Aorta (tissue), 5 donors: ENCODE measurements at regions not wholly inside any gene's neighbourhood (a gene's known extent, or its start where the extent isn't known, plus 50 kb on each side); places are given as distances from the start of the nearest gene placed in this dataset.

ENCODE experiments used
- ATAC-seq: fragments of 200-7000 bp; cut with Tn5 transposase; one replicate; pipeline ENCODE4 v1.9.1; 2022; ENCODE audit warnings: moderate library complexity; ENCODE audit not compliant: low FRiP score
- DNase-seq, 2 donors: peaks; one replicate each; pipeline ENCODE4 v3.0.0-alpha.2; 2020
- H3K27ac ChIP-seq, 2 donors: one replicate each; pipeline ENCODE4 v1.5.1; 2013; ENCODE audit warnings: low read length in 2 of 2, mild to moderate bottlenecking in 2 of 2, moderate library complexity in 2 of 2, control low read depth in 1 of 2, inconsistent platforms in 1 of 2, low read depth in 1 of 2
- H3K27me3 ChIP-seq, 2 donors: one replicate each; pipeline ENCODE4 v1.6.1; 2013; ENCODE audit warnings: control low read depth in 1 of 2, low read length in 1 of 2, mild to moderate bottlenecking in 1 of 2, moderate library complexity in 1 of 2; ENCODE audit not compliant: insufficient read depth in 2 of 2, control insufficient read depth in 1 of 2
- H3K36me3 ChIP-seq, 2 donors: one replicate each; pipeline ENCODE4 v1.6.1; 2013; ENCODE audit warnings: control low read depth in 1 of 2, low read length in 1 of 2, mild to moderate bottlenecking in 1 of 2; ENCODE audit not compliant: insufficient read depth in 2 of 2, control insufficient read depth in 1 of 2
- H3K4me1 ChIP-seq, 2 donors: one replicate each; pipeline ENCODE4 v1.6.1; 2013; ENCODE audit warnings: low read length in 2 of 2, control low read depth in 1 of 2, mild to moderate bottlenecking in 1 of 2, moderate library complexity in 1 of 2; ENCODE audit not compliant: insufficient read depth in 2 of 2, control insufficient read depth in 1 of 2
- H3K4me3 ChIP-seq, 2 donors: one replicate each; pipeline ENCODE4 v1.5.1; 2013; ENCODE audit warnings: low read length in 2 of 2, control low read depth in 1 of 2, mild to moderate bottlenecking in 1 of 2
- H3K9me3 ChIP-seq: one replicate; pipeline ENCODE4 v1.6.1; 2013; ENCODE audit warnings: mild to moderate bottlenecking, low read length; ENCODE audit not compliant: control insufficient read depth
- WGBS, 2 donors: extraction: QIAGEN DNeasy Blood & Tissue Kit; methylation state at CpG; one replicate each; pipeline ENCODE4 v1.1.7; 2013; 5-methylcytosine and 5-hydroxymethylcytosine counted together
- intact Hi-C, 2 donors: fragments of 100-400 bp; cut with DNase I; formaldehyde crosslinking; loops; one replicate each; pipeline versions ENCODE4 v1.14.2 to v1.15.0; 2022
- donor health status: healthy with polysubstance abuse.
- donor health status: Bipolar disorder and iron deficiency.
- donor health status: DM: no; HTN: no; CAD: no.
- donor health status: DM: no; HTN: no; CAD: no.
- donor health status: DM: yes; HTN: yes; CAD: no.

DNA sequence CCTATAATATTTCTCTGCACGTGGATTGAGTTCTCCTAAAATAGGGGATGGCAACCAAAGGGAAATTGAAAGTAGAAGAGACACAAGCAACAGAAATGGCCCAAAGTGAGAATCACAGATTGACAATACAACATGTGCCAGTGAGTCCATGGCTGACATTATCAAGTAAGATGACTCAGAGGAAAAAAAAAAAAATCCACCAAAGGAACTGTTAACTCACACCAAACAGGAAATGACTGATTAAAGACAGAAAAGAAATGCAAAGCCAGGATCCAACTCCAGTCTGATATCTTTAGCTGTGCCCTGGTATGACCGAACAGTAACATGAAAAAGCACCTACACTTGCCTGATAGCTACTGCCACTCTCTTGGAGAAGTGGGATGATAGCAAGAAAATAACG is 485.0 kb downstream of the PRKD1 start:
- WGBS, 2 donors: 65% methylated on average over 3 of the region's 3 CpGs
- DNase-seq: no peak
- Histone ChIP-seq H3K27me3 (no peaks in the 10 kb centered on the region), H3K36me3 (no peaks in the 10 kb centered on the region), H3K27ac (no peak overlapping the region), H3K4me3 (no peak overlapping the region), H3K4me1 (no peaks in the 10 kb centered on the region), H3K9me3 (no peaks in the 10 kb centered on the region)
- intact Hi-C loops: no loop called here
- ATAC-seq: no peak

- Histone ChIP-seq H3K4me3 (no peak overlapping the region), H3K36me3 (no peaks in the 10 kb centered on the region), H3K9me3 (no peaks in the 10 kb centered on the region), H3K27ac (no peak overlapping the region), H3K27me3 (no peaks in the 10 kb centered on the region), H3K4me1 (no peaks in the 10 kb centered on the region)
- 44 to 46% methylated on average over 2 of the region's 2 CpGs for WGBS, 2 donors
- DNase-seq (no peak), ATAC-seq (no peak)
- intact Hi-C loops: no loop called here
Measured at GRCh38 chr14:29444216-29444615, 483.4 kb downstream of the PRKD1 start.

DNA sequence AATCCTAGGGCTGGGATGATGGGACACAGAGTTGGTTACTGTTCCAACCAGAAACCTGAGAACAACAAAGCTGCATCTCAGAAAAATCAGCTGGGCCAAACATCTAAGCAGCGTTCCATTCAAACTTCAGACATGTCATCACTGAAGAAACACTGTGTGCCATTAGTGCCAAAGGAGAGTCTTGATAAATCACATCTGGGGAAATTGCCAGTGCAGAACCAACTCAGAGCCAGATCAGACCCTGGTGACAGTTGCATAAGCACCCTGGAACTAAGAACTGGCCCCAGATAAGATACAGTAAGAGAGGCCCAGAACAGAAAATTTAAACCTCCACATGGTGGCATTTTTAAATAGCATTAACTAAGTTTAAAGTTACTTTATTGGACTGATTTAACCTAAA is 482.8 kb downstream of the PRKD1 start:
- ATAC-seq (no peak), DNase-seq (no peak)
- no peaks in the 10 kb centered on the region for H3K27me3 ChIP-seq
- no peak overlapping the region for H3K4me3 ChIP-seq
- H3K36me3 ChIP-seq: no peaks in the 10 kb centered on the region
- no peaks in the 10 kb centered on the region for H3K4me1 ChIP-seq
- H3K9me3 ChIP-seq: no peaks in the 10 kb centered on the region
- 4 to 7% methylated on average over 1 of the region's 1 CpG for WGBS, 2 donors
- intact Hi-C loops: no loop called here
- no peak overlapping the region for H3K27ac ChIP-seq

GRCh38 chr14:29446971-29447370 is 480.7 kb downstream of the PRKD1 start:
- 76% methylated on average over 5 of the region's 5 CpGs for WGBS, 2 donors
- ATAC-seq: no peak
- H3K4me1 ChIP-seq: no peaks in the 10 kb centered on the region
- no peak overlapping the region for H3K4me3 ChIP-seq
- H3K27me3 ChIP-seq: no peaks in the 10 kb centered on the region
- intact Hi-C loops: no loop called here
- no peak for DNase-seq
- H3K36me3 ChIP-seq: no peaks in the 10 kb centered on the region
- H3K9me3 ChIP-seq: no peaks in the 10 kb centered on the region
- H3K27ac ChIP-seq: no peak overlapping the region

GRCh38 chr14:29451941-29452340 is 475.7 kb downstream of the PRKD1 start:
- no peaks in the 10 kb centered on the region for H3K9me3 ChIP-seq
- no peak overlapping the region for H3K27ac ChIP-seq
- H3K27me3 ChIP-seq: no peaks in the 10 kb centered on the region
- H3K4me1 ChIP-seq: no peaks in the 10 kb centered on the region
- intact Hi-C loops: no loop called here
- H3K36me3 ChIP-seq: no peaks in the 10 kb centered on the region
- ATAC-seq (no peak), DNase-seq (no peak)
- WGBS, 2 donors: 79 to 81% methylated on average over 2 of the region's 2 CpGs
- H3K4me3 ChIP-seq: no peak overlapping the region

- Histone ChIP-seq H3K4me1 (no peaks in the 10 kb centered on the region), H3K4me3 (no peak overlapping the region), H3K9me3 (no peaks in the 10 kb centered on the region), H3K36me3 (no peaks in the 10 kb centered on the region), H3K27me3 (no peaks in the 10 kb centered on the region), H3K27ac (no peak overlapping the region)
- intact Hi-C loops: no loop called here
- DNase-seq (no peak), ATAC-seq (no peak)
Measured at GRCh38 chr14:29453045-29453444, 474.6 kb downstream of the PRKD1 start.

DNA sequence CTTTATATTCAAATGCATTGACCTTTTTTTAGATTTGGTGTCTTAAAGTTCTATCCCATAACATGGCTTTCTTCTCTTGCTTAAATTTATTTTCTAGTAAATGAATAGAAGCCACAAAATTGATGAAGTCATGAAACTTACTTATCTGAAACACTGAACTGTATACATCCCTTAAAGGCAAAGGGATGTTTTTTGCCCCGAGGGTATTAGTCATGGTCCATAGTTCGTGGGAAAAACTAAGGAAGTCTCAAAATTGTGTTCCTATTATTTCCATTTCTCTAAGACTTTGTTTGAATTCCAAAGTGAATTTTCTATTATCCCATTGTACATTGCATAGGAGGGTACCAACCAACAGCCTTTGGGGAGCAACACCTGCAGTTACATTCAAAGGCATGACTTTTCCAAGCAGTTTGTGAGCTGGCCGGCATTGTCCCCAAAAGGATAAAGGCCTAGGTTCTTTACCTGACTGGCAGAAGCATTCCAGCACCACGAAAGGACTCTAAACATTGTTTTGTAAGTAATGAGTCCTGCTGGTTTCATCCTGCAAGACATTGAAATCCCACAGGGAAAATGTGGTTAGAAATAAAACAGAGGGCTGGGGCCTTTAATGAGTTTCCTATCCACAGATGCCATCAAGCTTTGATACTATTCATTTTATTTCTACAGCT is 473.5 kb downstream of the PRKD1 start:
- no peak overlapping the region for H3K4me3 ChIP-seq
- H3K27me3 ChIP-seq: no peaks in the 10 kb centered on the region
- intact Hi-C loops: no loop called here
- no peaks in the 10 kb centered on the region for H3K9me3 ChIP-seq
- WGBS, 2 donors: 59% methylated on average over 4 of the region's 4 CpGs
- DNase-seq: no peak
- H3K36me3 ChIP-seq: no peaks in the 10 kb centered on the region
- H3K27ac ChIP-seq: no peak overlapping the region
- no peak for ATAC-seq
- H3K4me1 ChIP-seq: no peaks in the 10 kb centered on the region

GRCh38 chr14:29458547-29458946 is 469.1 kb downstream of the PRKD1 start:
- 75 to 83% methylated on average over 1 of the region's 1 CpG for WGBS, 2 donors

DNA sequence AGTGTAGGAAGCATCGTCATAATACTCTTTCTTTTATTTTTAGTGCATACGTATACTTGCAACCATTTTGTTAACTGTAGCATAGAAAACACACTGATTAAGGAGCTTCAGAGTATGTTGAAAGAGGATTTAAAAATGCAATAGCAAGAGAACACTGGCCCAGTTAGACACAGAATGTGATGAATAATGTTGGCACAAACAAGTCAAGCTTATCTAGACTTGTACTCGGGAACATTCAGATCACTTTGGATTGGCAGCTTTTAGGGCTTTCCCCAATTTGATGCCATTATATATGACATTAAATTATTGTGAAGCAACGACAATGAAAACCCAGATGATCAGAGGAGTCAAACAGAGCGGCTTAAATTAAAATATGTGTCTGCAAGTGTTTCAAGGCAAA is 468.1 kb downstream of the PRKD1 start:
- H3K27ac ChIP-seq: no peak overlapping the region
- 51 to 54% methylated on average over 5 of the region's 5 CpGs for WGBS, 2 donors
- no peaks in the 10 kb centered on the region for H3K36me3 ChIP-seq
- ATAC-seq (no peak), DNase-seq (no peak)
- intact Hi-C loops: no loop called here
- no peaks in the 10 kb centered on the region for H3K27me3 ChIP-seq
- no peaks in the 10 kb centered on the region for H3K9me3 ChIP-seq
- H3K4me1 ChIP-seq: no peaks in the 10 kb centered on the region
- H3K4me3 ChIP-seq: no peak overlapping the region

More at GRCh38 chr14:29458547-29458946, 469.1 kb downstream of the PRKD1 start:
- Histone ChIP-seq H3K36me3 (no peaks in the 10 kb centered on the region), H3K27ac (no peak overlapping the region), H3K4me1 (no peaks in the 10 kb centered on the region), H3K9me3 (no peaks in the 10 kb centered on the region), H3K4me3 (no peak overlapping the region), H3K27me3 (no peaks in the 10 kb centered on the region)
- ATAC-seq (no peak), DNase-seq (no peak)
- intact Hi-C loops: no loop called here
